Endothelial cell of umbilical vein (primary cell): ENCODE measurements at regions not wholly inside any gene's neighbourhood (a gene's known extent, or its start where the extent isn't known, plus 50 kb on each side); places are given as distances from the start of the nearest gene placed in this dataset.

Source experiments
- BruUV-seq: library from RNA; stranded (reverse); fragments of 400-500 nt; replicated peaks from 2 replicates; lab custom pipeline; 2021; lab: Mats Ljungman, UMichigan
- CTCF ChIA-PET: fragments of 300-600, 350-600 bp; sonication (Branson Sonifier 250); formaldehyde crosslinking; loops from one replicate; lab custom pipeline; 2021; ENCODE audit warnings: antibody characterized with exemption, inconsistent platforms; lab: Charles Lee
- POLR2A ChIA-PET: fragments of 300-600, 350-600 bp; sonication (Branson Sonifier 250); formaldehyde crosslinking; loops from one replicate; lab custom pipeline; 2021; ENCODE audit warnings: antibody characterized with exemption, inconsistent platforms; lab: Charles Lee
- DNase-seq: peaks from one replicate; pipeline ENCODE4 v3.0.0-alpha.2; 2011; ENCODE audit warnings: low read depth, low spot score
- FAIRE-seq: peaks from 2 replicates; lab custom pipeline; 2011; peaks lifted over from hg19 to GRCh38; lab: Jason Lieb, UNC
- H2AFZ ChIP-seq: 2 replicates; pipeline ENCODE4 v1.6.0; 2012; ENCODE audit warnings: low read depth, low read length, control low read depth, inconsistent platforms
- H3K27ac ChIP-seq: 2 replicates; pipeline ENCODE4 v1.5.1; 2011; ENCODE audit warnings: low read depth, mild to moderate bottlenecking, control low read depth, low read length, moderate library complexity; ENCODE audit not compliant: insufficient read depth
- H3K27me3 ChIP-seq, 2 experiments: 2 replicates each; pipeline versions ENCODE4 v1.6.0 to v1.6.1; 2011; ENCODE audit warnings: low read length in 2 of 2, mixed read lengths in 1 of 2; ENCODE audit not compliant: control insufficient read depth in 2 of 2, insufficient read depth in 2 of 2
- H3K36me3 ChIP-seq, 2 experiments: 2 replicates in 1 of 2; 3 replicates in 1 of 2; pipeline ENCODE4 v1.5.1; 2011; ENCODE audit warnings: low read length in 2 of 2, mild to moderate bottlenecking in 1 of 2, moderate library complexity in 1 of 2; ENCODE audit not compliant: control insufficient read depth in 2 of 2, insufficient read depth in 2 of 2; ENCODE audit errors: extremely low read depth in 1 of 2
- H3K4me1 ChIP-seq: 3 replicates; pipeline ENCODE4 v1.5.1; 2011; ENCODE audit warnings: mild to moderate bottlenecking, low read length; ENCODE audit not compliant: control insufficient read depth, insufficient read depth; ENCODE audit errors: extremely low read depth
- H3K4me2 ChIP-seq: 2 replicates; pipeline ENCODE4 v1.6.1; 2011; ENCODE audit warnings: low read length, control low read depth, mixed read lengths; ENCODE audit not compliant: insufficient read depth
- H3K4me3 ChIP-seq, 3 experiments: fragments of 200-600 bp in 1 of 3; sonication (generic), shearing (Covaris generic) in 1 of 3; replicated peaks in 1 of 3; 2 replicates each; pipeline ENCODE4 v1.5.1; 2011 to 2016; ENCODE audit warnings: control low read depth in 3 of 3, low read length in 3 of 3, mild to moderate bottlenecking in 2 of 3, inconsistent platforms in 1 of 3, low read depth in 1 of 3, moderate library complexity in 1 of 3; ENCODE audit not compliant: insufficient read depth in 1 of 3
- H3K79me2 ChIP-seq: 2 replicates; pipeline ENCODE4 v1.6.0; 2012; ENCODE audit warnings: low read length, inconsistent platforms; ENCODE audit not compliant: control insufficient read depth, insufficient read depth
- H3K9ac ChIP-seq: replicated peaks from 2 replicates; pipeline ENCODE3; 2011; ENCODE audit warnings: low read length, control low read depth; ENCODE audit not compliant: insufficient read depth; ENCODE audit errors: extremely low read depth
- H3K9me1 ChIP-seq: replicated peaks from 3 replicates; pipeline ENCODE4 v1.6.0; 2011; ENCODE audit warnings: mild to moderate bottlenecking, low read length; ENCODE audit not compliant: control insufficient read depth, insufficient read depth; ENCODE audit errors: extremely low read depth
- H3K9me3 ChIP-seq: replicated peaks from 2 replicates; pipeline ENCODE4 v1.5.1; 2012; ENCODE audit warnings: low read length, inconsistent platforms; ENCODE audit not compliant: control insufficient read depth, insufficient read depth
- H4K20me1 ChIP-seq: replicated peaks from 2 replicates; pipeline ENCODE3; 2011; ENCODE audit warnings: mild to moderate bottlenecking, low read length; ENCODE audit not compliant: control insufficient read depth, insufficient read depth; ENCODE audit errors: extremely low read depth
- EZH2 ChIP-seq: IDR thresholded peaks from 2 replicates; pipeline ENCODE4 v1.6.1; 2012; ENCODE audit warnings: borderline replicate concordance, low read depth, mild to moderate bottlenecking, moderate library complexity, low read length, inconsistent platforms; ENCODE audit not compliant: severe bottlenecking
- FOS ChIP-seq: IDR thresholded peaks from 2 replicates; pipeline ENCODE4 v1.6.1; 2011; ENCODE audit warnings: mild to moderate bottlenecking, low read length, moderate library complexity, borderline replicate concordance; ENCODE audit not compliant: insufficient read depth
- GATA2 ChIP-seq: IDR thresholded peaks from 2 replicates; pipeline ENCODE4 v1.7.0; 2011; ENCODE audit warnings: low read depth, mild to moderate bottlenecking, moderate library complexity, mixed read lengths, low read length; ENCODE audit not compliant: insufficient read length, insufficient read depth
- JUN ChIP-seq: IDR thresholded peaks from 2 replicates; pipeline ENCODE4 v1.6.1; 2011; ENCODE audit warnings: borderline replicate concordance, low read depth; ENCODE audit not compliant: insufficient read length, insufficient read depth
- MYC ChIP-seq: IDR thresholded peaks from one replicate; pipeline ENCODE4 v1.6.1; 2011; ENCODE audit warnings: mild to moderate bottlenecking, low read depth, low read length
- POLR2A ChIP-seq: IDR thresholded peaks from 2 replicates; pipeline ENCODE4 v1.6.1; 2012; ENCODE audit warnings: low read depth, mild to moderate bottlenecking, control low read depth, low read length
- dilution Hi-C: fragments of 300-500 bp; cut with MboI; formaldehyde crosslinking; loops from one replicate; pipeline ENCODE4 v1.15.0; 2019; ENCODE audit warnings: low sequenced_read_pairs; ENCODE audit not compliant: extremely low pct_ligation_motif_present
- intact Hi-C: fragments of 100-400 bp; cut with micrococcal nuclease; formaldehyde crosslinking; loops from one replicate; pipeline ENCODE4 v1.10.0; 2022
- TF ChIP-seq, protein P1 (sequence below): IDR thresholded peaks from 2 replicates; pipeline ENCODE4 v1.6.1; 2011; ENCODE audit not compliant: insufficient read depth, insufficient read length
- TF ChIP-seq, protein P2 (sequence below), 2 donors: IDR thresholded peaks; 1 replicate in 1 of 2; 2 replicates in 1 of 2; pipeline ENCODE4 v1.5.1; 2011; ENCODE audit warnings: low read length in 2 of 2, mild to moderate bottlenecking in 2 of 2, moderate library complexity in 2 of 2, control low read depth in 1 of 2, inconsistent platforms in 1 of 2, low read depth in 1 of 2; ENCODE audit not compliant: insufficient read depth in 1 of 2; ENCODE audit errors: extremely low read depth in 1 of 2

DNA sequence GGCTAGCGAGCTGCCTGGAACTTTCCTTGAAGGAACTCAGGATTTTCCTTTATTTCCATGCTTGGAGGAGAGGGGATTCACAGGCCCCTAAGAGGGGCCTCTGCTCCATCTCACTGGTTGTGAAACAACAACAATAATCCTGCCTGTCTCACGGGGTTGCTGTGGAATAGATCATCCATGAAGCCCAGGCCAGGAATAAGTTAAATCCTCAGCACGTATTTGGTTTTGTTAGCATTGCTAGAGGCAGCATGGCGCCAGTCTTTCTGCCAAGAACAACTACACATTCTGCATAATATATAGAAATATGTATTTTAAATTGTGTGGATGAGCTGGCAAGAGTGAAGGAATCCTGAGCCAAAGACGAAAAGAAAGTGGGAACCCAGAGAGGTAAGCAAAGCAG lies 80.8 kb upstream of the L3MBTL4 start:
- no peaks in the 10 kb centered on the region for H4K20me1 ChIP-seq
- no peaks in the 10 kb centered on the region for H3K36me3 ChIP-seq
- no peak for TF ChIP-seq POLR2A
- TF ChIP-seq EZH2, result no peak
- TF ChIP-seq, protein P1, sequence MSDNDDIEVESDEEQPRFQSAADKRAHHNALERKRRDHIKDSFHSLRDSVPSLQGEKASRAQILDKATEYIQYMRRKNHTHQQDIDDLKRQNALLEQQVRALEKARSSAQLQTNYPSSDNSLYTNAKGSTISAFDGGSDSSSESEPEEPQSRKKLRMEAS, result no peak
- TF ChIP-seq, protein P2, sequence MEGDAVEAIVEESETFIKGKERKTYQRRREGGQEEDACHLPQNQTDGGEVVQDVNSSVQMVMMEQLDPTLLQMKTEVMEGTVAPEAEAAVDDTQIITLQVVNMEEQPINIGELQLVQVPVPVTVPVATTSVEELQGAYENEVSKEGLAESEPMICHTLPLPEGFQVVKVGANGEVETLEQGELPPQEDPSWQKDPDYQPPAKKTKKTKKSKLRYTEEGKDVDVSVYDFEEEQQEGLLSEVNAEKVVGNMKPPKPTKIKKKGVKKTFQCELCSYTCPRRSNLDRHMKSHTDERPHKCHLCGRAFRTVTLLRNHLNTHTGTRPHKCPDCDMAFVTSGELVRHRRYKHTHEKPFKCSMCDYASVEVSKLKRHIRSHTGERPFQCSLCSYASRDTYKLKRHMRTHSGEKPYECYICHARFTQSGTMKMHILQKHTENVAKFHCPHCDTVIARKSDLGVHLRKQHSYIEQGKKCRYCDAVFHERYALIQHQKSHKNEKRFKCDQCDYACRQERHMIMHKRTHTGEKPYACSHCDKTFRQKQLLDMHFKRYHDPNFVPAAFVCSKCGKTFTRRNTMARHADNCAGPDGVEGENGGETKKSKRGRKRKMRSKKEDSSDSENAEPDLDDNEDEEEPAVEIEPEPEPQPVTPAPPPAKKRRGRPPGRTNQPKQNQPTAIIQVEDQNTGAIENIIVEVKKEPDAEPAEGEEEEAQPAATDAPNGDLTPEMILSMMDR (IDR thresholded peaks at IDR 0.05; ENCODE audit: extremely low read depth in 1 of 2, insufficient read depth in 1 of 2, low read depth in 1 of 2, low read length in 2 of 2), result no peak
- no peak for TF ChIP-seq JUN
- no peak for TF ChIP-seq FOS
- TF ChIP-seq MYC, result no peak
- no peak for TF ChIP-seq GATA2
- no peaks in the 10 kb centered on the region for H3K79me2 ChIP-seq
- no peaks in the 10 kb centered on the region for H3K9me3 ChIP-seq
- no peaks in the 10 kb centered on the region for H3K9me1 ChIP-seq
- H3K4me1 ChIP-seq, result no peaks in the 10 kb centered on the region
- ChIA-PET POLR2A (no interaction called here), CTCF (no interaction called here)
- no peak overlapping the region for H3K4me3 ChIP-seq
- no peak overlapping the region for H2AFZ ChIP-seq
- intact Hi-C loops (loop anchor here (10.0 kb wide), 1 partner anchor 101 kb away; no protein-coding TSS in a partner anchor), dilution Hi-C loops (no loop called here)
- BruUV-seq, result no TSS peak
- no peak overlapping the region for H3K9ac ChIP-seq
- no peak overlapping the region for H3K4me2 ChIP-seq
- H3K27ac ChIP-seq, result no peak overlapping the region
- DNase-seq (no peak), FAIRE-seq (no peak)
- H3K27me3 ChIP-seq, result no peaks in the 10 kb centered on the region
